NCI-H2227 treated with DMSO at 0.1 percent for 48 hours (cell line): ENCODE measurements at regions not wholly inside any gene's neighbourhood (a gene's known extent, or its start where the extent isn't known, plus 50 kb on each side); places are given as distances from the start of the nearest gene placed in this dataset.

Experiments used
- DNase-seq: peaks from one replicate; lab custom pipeline; 2025; lab: John Stamatoyannopoulos, UW

DNA sequence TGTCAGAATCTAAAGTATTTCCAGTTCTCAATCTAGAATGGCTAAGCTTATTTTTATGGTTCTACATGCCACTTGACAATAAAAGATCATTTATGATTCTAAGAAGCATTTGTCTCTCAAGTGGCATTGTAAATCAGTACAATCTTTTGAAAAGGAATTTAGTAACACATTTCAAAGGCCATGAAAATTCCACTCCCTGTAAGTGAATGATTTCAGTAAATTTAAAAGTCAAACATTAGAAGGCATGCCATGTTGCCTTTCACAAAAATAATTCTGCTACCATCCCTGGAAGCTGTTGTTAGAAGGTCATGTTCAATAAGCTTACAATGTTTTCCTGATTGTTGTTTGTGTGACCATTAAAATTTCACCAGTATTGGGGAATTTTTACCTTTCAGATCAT, 142.9 kb downstream of the RPIA start:
- no peak for DNase-seq

GRCh38 chr2:88834866-88835265, 143.4 kb downstream of the RPIA start:
- no peak for DNase-seq

DNA sequence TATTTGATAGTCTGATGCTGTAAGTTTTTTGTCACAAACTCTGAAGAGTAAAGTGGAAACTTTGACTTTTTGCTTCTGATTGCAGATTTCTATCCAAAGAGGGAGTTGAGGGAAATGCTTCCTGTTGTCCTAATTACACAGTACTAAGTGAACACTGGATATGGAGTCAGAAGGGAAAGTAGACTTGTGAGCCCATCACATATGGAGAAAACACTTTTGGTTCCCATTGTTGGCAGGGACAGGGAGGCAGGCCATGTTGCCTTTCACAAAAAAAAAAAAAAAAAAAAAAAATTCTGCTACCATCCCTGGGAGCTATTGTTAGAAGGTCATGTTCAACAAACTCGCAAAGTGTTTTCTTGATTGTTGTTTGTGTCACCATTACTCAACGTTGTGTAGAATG, 144.3 kb downstream of the RPIA start:
- no peak for DNase-seq

- DNase-seq, result no peak
Measured at GRCh38 chr2:88836351-88836750, 144.9 kb downstream of the RPIA start.

DNA sequence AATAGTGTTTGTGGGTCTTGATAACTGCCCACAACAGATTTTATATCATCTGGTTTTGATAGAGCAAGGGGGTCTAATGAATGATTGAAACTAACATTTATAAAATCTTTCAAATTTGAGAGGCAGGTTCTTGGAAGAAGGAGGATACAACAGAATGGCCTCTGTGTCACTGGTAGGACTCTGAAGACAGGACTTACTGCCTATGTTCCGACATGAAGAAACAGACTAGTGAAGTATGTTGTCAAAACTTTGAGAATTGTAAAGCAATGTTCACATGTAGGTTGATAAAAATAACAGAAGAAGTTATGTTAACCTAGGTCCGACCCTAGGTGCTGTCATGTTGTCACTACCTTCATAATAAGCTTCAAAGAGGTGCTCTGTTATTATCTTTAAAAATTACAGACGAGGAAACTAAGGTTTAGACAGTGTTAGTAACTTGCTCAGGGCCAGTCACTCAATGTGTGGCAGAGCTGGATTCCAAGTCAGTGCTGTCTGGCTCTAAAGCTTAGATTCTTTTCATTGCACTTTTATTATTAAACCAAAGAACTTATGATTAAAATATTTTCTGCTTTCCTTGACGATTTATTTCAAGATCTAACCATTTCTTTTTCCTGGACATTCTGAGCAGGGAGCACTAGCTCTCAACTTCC, 146.2 kb downstream of the RPIA start:
- DNase-seq, result no peak

DNA sequence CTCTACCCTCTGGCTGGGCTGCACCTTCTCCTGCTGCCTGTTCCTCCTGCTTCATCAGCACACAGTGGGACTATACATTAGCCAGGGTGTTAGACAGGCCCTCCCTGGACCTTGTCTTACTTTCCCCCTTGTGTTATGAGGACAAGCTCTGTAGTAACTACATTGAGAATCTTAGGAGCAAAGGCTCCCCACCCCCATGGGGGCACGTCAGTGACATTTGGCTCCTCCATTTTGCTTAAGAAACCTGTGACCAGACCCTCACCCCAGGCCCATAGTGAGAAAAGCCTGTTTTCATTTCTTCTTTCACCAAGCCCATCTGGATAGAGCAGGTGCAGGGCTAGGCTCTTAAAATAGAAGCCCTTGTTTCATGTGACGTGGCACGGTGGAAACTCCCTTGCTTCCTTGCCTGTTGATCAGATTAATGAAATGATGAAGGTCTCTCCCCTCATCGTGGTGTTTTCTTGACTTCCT, 146.7 kb downstream of the RPIA start:
- DNase-seq, result no peak

DNA sequence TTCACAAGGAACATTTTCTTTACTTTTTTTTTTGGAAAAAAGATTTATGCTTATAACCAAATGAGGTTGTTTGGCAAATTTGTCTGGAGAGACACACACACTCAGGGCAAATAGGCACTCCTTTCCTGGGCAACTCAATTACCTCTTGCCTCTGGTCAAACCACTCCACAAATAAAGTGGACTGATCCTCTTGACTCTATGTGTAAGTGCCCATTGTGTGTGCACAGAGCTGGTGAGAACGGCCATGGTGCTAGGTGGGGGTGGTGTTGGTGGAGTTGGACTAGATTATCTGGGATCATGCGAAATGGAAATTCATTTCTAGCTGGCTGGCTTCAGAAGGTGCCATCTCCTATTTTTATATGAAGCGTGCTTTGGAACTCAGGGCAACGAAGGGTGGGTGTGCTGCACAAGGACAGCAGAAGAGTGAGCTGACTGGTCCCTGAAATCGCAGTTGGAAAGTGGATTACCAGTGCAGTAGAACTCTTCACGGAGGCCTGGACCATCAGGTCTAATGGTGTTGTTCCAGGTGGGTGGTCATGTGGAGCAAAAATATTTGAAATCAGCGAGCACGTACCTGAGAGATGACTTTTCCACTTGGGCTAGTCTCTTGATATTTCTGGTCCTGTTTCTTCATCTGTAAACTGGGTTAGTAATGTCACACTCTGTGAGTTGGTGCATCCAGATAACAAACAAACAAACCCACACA, 149.9 kb downstream of the RPIA start:
- no peak for DNase-seq

DNA sequence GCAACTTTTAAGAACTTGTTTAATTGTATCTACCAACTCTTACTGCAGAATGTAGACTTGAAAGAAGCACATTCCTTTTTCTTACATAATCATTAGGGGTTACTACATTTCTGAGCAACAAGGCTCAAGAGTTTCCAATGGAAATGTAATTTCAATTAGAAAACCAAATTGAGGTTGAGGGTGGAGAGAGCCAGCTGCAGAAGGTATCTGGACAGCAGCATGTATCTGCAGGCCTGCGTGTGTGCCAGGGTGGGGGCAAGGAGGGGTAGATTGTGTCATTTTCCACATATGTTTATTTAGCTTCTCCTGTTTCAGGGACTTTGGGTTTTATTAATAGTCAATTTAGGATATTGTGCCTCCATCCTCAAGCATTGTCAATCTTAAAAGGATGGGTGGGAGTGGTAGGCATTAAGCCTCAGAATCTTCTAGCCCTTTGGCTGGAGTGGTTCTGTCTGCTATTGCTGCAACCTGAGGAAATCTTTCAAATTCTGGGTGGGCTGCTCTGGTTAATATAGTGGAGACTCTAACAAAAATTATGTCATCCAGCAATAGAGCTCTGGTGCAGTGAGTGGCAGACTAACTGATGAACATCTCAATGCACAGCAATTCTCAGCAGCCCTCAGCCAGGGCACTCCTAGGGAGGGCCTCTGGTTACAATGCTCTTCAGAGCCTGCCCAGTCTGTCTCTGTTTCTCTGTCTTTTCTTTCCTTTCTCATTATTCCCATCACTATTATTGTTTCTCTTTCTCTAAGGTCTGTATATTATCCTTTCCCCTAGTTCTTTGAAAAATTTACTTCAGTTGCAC, 151.4 kb downstream of the RPIA start:
- DNase-seq, result no peak

GRCh38 chr2:88843651-88844050, 152.2 kb downstream of the RPIA start:
- no peak for DNase-seq

- DNase-seq, result no peak
Measured at GRCh38 chr2:88844960-88845359, 153.5 kb downstream of the RPIA start.

DNA sequence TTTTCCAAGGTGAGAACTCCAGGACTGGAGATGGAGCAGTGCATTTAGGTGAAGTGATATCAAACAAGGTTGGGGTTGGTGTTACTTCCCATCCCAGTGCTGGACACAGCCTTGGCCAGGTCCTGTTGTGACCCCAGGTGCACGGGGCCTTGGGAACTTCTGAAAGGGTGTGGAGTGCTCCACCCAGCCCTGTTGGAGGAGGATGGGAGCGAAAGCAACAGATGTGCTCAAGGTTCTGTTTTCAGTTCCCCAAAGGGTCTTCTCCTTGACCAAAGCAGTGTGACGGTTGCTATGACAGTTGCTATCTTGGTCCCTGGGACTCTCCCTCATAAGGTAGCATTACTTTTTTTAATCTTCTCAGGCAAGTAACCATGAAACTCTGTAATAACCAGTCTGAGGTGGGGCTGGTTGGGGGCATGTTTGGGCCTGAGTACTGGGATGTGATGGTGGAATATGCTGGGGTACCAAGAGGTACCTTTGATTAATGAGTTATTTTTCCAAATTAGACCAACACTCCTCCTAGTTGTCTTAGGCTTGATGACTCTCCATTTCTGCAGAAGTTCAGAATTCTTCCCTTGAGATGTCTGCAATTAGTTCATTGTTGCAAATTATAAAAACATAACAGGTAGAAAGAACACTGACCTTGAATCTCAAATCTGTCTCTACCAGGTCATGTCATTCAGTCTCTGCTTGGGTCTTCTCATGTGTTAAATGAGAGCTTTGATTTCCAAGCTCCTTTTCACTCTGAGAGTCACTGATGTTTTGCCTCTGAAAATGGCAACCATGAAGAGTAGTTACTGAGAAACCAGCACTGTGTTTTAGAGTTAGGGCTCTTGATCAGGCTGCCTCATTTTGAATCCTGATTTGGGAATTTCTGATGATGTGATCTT, 154.5 kb downstream of the RPIA start:
- no peak for DNase-seq

DNA sequence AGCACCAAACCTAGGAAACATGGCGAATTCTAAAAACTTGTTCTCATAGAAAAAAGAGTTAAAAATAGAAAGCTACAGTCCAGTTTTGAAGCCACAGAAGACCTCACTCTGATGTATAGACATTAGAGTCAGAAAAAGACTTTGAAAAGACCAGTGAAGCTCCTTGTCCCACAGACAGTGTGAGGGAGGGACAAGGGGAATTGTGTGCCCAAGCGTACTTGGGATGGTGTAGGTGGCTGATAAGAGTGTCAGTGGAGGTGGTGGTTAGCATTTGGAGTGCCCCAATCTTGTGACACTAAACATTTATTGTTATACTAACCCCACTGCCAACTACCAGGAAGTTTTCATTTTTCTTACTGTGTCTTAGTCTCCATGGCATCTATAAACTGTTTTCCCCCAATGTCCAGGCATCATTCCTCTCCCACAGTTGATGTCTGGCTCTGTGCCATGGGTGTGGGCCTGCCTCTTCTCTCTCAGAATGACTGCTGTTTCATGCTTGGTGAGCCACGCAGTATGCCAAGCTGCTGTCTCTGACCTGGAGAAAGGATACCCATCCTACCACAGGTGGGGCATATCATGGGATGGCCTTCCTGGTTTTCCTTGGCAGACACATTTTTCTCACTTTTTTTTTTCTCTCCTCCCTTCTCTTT, 161.4 kb downstream of the RPIA start:
- DNase-seq, result no peak

DNA sequence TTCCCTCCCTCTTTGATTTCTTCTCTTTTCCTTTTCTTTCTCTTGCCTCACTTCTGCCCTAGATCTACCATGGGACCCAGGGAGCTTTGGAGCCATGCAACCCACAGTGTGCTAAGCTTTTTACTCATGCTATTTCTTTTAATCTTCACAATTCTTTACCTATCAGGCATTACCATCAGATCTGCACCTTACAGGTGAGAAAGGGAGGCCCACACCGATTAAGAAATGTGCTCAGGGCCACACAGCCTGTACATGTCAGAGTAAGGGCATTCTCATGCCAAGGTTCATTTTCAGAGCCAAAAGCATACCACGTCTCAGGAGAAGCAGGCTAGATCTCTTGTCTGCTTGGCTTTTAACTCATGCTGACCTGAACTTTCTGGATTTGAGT, 161.9 kb downstream of the RPIA start:
- no peak for DNase-seq

DNA sequence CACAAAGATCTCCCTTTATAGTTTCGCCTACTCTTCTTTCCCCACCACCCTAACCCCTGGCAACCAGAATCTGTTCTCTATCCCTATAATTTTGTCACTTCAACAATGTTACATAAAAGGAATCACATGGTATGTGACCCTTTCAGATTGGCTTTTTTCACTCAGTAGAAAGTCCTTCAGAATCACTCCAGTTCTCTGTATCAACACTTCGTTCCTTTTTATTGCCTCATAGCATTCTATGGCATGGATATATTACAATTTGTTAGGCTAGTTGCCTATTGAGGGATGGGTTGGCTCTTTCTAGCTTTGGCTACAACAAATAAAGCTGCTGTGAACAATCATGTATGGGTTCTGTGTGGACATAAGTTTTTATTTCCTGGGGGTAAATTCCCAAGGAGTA, 163.1 kb downstream of the RPIA start:
- no peak for DNase-seq

- no peak for DNase-seq
Measured at GRCh38 chr2:88855620-88856408, 164.3 kb downstream of the RPIA start.

GRCh38 chr2:88856409-88857135, 165.1 kb downstream of the RPIA start:
- DNase-seq, result no peak

GRCh38 chr2:88857274-88857741, 165.8 kb downstream of the RPIA start:
- no peak for DNase-seq

- DNase-seq, result no peak
Measured at GRCh38 chr2:88857951-88858411, 166.5 kb downstream of the RPIA start.

GRCh38 chr2:88859461-88859860, 168.0 kb downstream of the RPIA start:
- no peak for DNase-seq
